ENCODE measurements at regions not wholly inside any gene's neighbourhood (a gene's known extent, or its start where the extent isn't known, plus 50 kb on each side); places are given as distances from the start of the nearest gene placed in this dataset.

GRCh38 chr10:4229106-4229505 lies 444.1 kb upstream of the KLF6 start:
- no peak for DNase-seq
- H3K27ac ChIP-seq (ENCODE audit: insufficient read length, low read depth, low read length) = no peak overlapping the region

More at GRCh38 chr10:4229106-4229505, 444.1 kb upstream of the KLF6 start:
- Histone ChIP-seq H3K18ac (ENCODE audit: insufficient read length, low read depth, low read length) (no peak overlapping the region), H3K14ac (ENCODE audit: insufficient read depth, low read length) (no peak overlapping the region), H4K5ac (ENCODE audit: insufficient read length, low read depth, low read length) (no peak overlapping the region), H4K91ac (ENCODE audit: insufficient read length, low read depth, low read length) (no peak overlapping the region), H2BK5ac (ENCODE audit: insufficient read length, low read length) (no peak overlapping the region), H3K79me1 (ENCODE audit: insufficient read depth, low read depth, low read length, poor library complexity, severe bottlenecking) (no peaks in the 10 kb centered on the region), H2BK15ac (ENCODE audit: low read depth, low read length) (no peak overlapping the region), H4K20me1 (ENCODE audit: control insufficient read depth, insufficient read depth, insufficient read length) (no peaks in the 10 kb centered on the region), H2AK5ac (ENCODE audit: insufficient read length, low read length) (no peak overlapping the region), H3K23ac (ENCODE audit: insufficient read length, low read depth, low read length) (no peak overlapping the region), H2BK20ac (ENCODE audit: low read depth, low read length, poor library complexity, severe bottlenecking) (no peak overlapping the region), H3T11ph (ENCODE audit: low read length) (no peak overlapping the region), H3K23me2 (ENCODE audit: insufficient read length, low read depth, low read length, poor library complexity, severe bottlenecking) (no peaks in the 10 kb centered on the region), H2BK12ac (ENCODE audit: insufficient read length, low read depth, low read length) (no peak overlapping the region), H3K9ac (ENCODE audit: extremely low read depth, insufficient read length, low read length) (no peak overlapping the region), H2BK120ac (ENCODE audit: low read depth, low read length, poor library complexity, severe bottlenecking) (no peak overlapping the region), H4K8ac (replicated peaks; ENCODE audit: insufficient read length, low read depth, low read length) (no peak overlapping the region), H3K56ac (ENCODE audit: insufficient read length, low read depth, low read length) (no peak overlapping the region), H2AFZ (ENCODE audit: low read length) (no peak overlapping the region), H3K4me1 (ENCODE audit: insufficient read depth, low read length) (no peaks in the 10 kb centered on the region), H3K9me3 (ENCODE audit: control insufficient read depth, low read depth, low read length) (no peaks in the 10 kb centered on the region), H3K4me2 (ENCODE audit: insufficient read depth, insufficient read length, low read length) (no peak overlapping the region), H3K4ac (ENCODE audit: low read depth, low read length) (no peak overlapping the region), H3K27me3 (ENCODE audit: insufficient read depth, low read length) (no peaks in the 10 kb centered on the region), H3K79me2 (ENCODE audit: insufficient read depth, low read length) (no peaks in the 10 kb centered on the region)
- H3K4me3 Mint-ChIP-seq = no peak overlapping the region
- no peak for TF ChIP-seq CTCF (conservative IDR thresholded peaks at IDR 0.05)
- WGBS (ENCODE audit: extremely low coverage, insufficient read length, low lambda C conversion rate) = no CpG with 5 or more reads among the region's 5 CpGs
- H3K9me3 Mint-ChIP-seq = peaks cover 0 to 12% of the 10 kb centered on the region in 2 experiments; a peak in 4 of 5 replicates
- no peak overlapping the region; a peak in 1 of 7 replicates for H3K27ac Mint-ChIP-seq
- H3K4me1 Mint-ChIP-seq = no peaks in the 10 kb centered on the region
- H3K36me3 Mint-ChIP-seq (ENCODE audit: insufficient read depth in 1 of 3, low read depth in 3 of 3) = peaks cover 0 to 2% (median 0%) of the 10 kb centered on the region in 3 experiments; a peak in 2 of 7 replicates
- no peaks in the 10 kb centered on the region for H3K27me3 Mint-ChIP-seq (ENCODE audit: low read depth)
